AG04450 (cell line): ENCODE measurements at regions not wholly inside any gene's neighbourhood (a gene's known extent, or its start where the extent isn't known, plus 50 kb on each side); places are given as distances from the start of the nearest gene placed in this dataset.

Experiments used
- CTCF ChIA-PET: fragments of 300-600, 350-600 bp; formaldehyde crosslinking; extraction: SDS; loops from one replicate; lab custom pipeline; 2022; ENCODE audit warnings: antibody characterized with exemption, inconsistent platforms; lab: Charles Lee
- POLR2A ChIA-PET: fragments of 350-600 bp; formaldehyde crosslinking; extraction: SDS; loops from one replicate; lab custom pipeline; 2021; ENCODE audit warnings: antibody characterized with exemption, inconsistent platforms; lab: Yijun Ruan, JAX
- DNase-seq: peaks from one replicate; pipeline ENCODE4 v3.0.0-alpha.2; 2011; ENCODE audit warnings: low read depth, low spot score
- H3K27ac ChIP-seq: one replicate; pipeline ENCODE4 v1.5.1; 2012; ENCODE audit warnings: low read depth, low read length, control low read depth
- H3K27me3 ChIP-seq: one replicate; pipeline ENCODE4 v1.6.0; 2012; ENCODE audit warnings: low read length; ENCODE audit not compliant: control insufficient read depth, insufficient read depth
- H3K4me3 ChIP-seq: 2 replicates; pipeline ENCODE4 v1.5.1; 2011; ENCODE audit warnings: mild to moderate bottlenecking, low read depth, low read length, control low read depth
- H3K9me3 ChIP-seq: 2 replicates; pipeline ENCODE4 v1.5.1; 2012; ENCODE audit warnings: low read length; ENCODE audit not compliant: control insufficient read depth, insufficient read depth
- CTCF ChIP-seq: IDR thresholded peaks from 2 replicates; pipeline ENCODE4 v1.5.1; 2011; ENCODE audit warnings: low read depth, low read length, control low read depth, inconsistent platforms

- DNase-seq, result no peak
- ChIA-PET CTCF (no interaction called here), POLR2A (no interaction called here)
- H3K27ac ChIP-seq, result no peak overlapping the region
- H3K9me3 ChIP-seq, result peaks cover under 1% of the 10 kb centered on the region; the same call in 1 of the 2 replicates
- no peak for TF ChIP-seq CTCF
- H3K4me3 ChIP-seq, result no peak overlapping the region
- no peaks in the 10 kb centered on the region for H3K27me3 ChIP-seq
Measured at GRCh38 chr2:22902180-22902550, 482.8 kb upstream of the KLHL29 start.

GRCh38 chr2:22902662-22903165 is 482.3 kb upstream of the KLHL29 start:
- no peaks in the 10 kb centered on the region for H3K27me3 ChIP-seq
- no peak overlapping the region for H3K4me3 ChIP-seq
- CTCF ChIA-PET, result no interaction called here
- no peak for TF ChIP-seq CTCF
- DNase-seq, result no peak
- H3K27ac ChIP-seq, result no peak overlapping the region
- POLR2A ChIA-PET, result no interaction called here
- peaks cover 3% of the 10 kb centered on the region; the same call in 1 of the 2 replicates for H3K9me3 ChIP-seq

GRCh38 chr2:22903616-22904015 is 481.4 kb upstream of the KLHL29 start:
- ChIA-PET CTCF (no interaction called here), POLR2A (no interaction called here)
- H3K9me3 ChIP-seq, result peaks cover 3% of the 10 kb centered on the region; the same call in 1 of the 2 replicates
- TF ChIP-seq CTCF, result no peak
- no peaks in the 10 kb centered on the region for H3K27me3 ChIP-seq
- H3K4me3 ChIP-seq, result no peak overlapping the region
- no peak overlapping the region for H3K27ac ChIP-seq
- no peak for DNase-seq

GRCh38 chr2:22904126-22904684 is 480.8 kb upstream of the KLHL29 start:
- Histone ChIP-seq H3K4me3 (no peak overlapping the region), H3K9me3 (peaks cover 3% of the 10 kb centered on the region; the same call in 1 of the 2 replicates), H3K27me3 (no peaks in the 10 kb centered on the region), H3K27ac (no peak overlapping the region)
- TF ChIP-seq CTCF, result peak; percentile 29
- CTCF ChIA-PET, result no interaction called here
- POLR2A ChIA-PET, result no interaction called here
- no peak for DNase-seq

- Histone ChIP-seq H3K4me3 (no peak overlapping the region), H3K27ac (peak overlapping the region; percentile 11), H3K27me3 (no peaks in the 10 kb centered on the region), H3K9me3 (peaks cover 5% of the 10 kb centered on the region; the same call in 1 of the 2 replicates)
- TF ChIP-seq CTCF, result no peak
- ChIA-PET POLR2A (no interaction called here), CTCF (no interaction called here)
- no peak for DNase-seq
Measured at GRCh38 chr2:22907330-22907729, 477.6 kb upstream of the KLHL29 start.
